ENCODE measurements at regions not wholly inside any gene's neighbourhood (a gene's known extent, or its start where the extent isn't known, plus 50 kb on each side); places are given as distances from the start of the nearest gene placed in this dataset.

- DNase-seq: no peak
Observed at GRCh38 chr1:10943991-10944730, 68.3 kb upstream of the TARDBP start.

DNA sequence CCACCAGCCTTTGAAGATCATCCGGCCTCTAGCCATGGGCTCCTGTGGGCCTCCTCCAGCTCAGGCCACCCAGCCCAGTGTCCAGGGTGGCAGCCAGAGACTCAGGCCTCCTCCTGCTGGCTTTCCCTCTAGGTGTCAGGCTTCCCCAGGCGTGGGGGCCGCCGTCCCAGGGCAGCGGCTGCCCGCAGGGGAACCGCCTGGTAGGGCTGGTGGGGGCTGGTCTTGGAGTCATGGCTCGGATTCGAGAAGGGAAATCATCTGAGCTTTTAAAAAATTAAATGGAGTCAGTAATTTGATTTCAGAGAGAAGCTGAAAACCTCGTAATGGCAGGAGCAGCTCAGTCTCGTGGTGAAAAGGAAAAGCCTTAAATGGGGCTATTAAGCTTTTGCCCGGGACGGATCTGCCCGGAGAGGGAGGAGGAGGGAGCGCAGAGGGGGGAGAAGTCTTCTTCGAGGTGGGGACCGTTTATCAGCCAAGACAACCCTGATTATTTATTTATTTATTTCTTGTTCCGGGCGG, 66.4 kb upstream of the TARDBP start:
- no peak for DNase-seq
- Mint-ChIP-seq H3K4me1 (ENCODE audit: low read depth) (peaks cover 9% of the 10 kb centered on the region), H3K36me3 (ENCODE audit: low read depth) (no peaks in the 10 kb centered on the region), H3K27ac (no peak overlapping the region), H3K27me3 (peaks cover 34% of the 10 kb centered on the region), H3K4me3 (no peak overlapping the region), H3K9me3 (no peaks in the 10 kb centered on the region)
- ATAC-seq: no peak
- ChIA-PET POLR2A (no interaction called here), CTCF (no interaction called here)
- intact Hi-C loops (cut with micrococcal nuclease): loop anchor here (10.0 kb wide), 1 partner anchor 251 kb away; no protein-coding TSS in a partner anchor
- TF ChIP-seq, protein P1, sequence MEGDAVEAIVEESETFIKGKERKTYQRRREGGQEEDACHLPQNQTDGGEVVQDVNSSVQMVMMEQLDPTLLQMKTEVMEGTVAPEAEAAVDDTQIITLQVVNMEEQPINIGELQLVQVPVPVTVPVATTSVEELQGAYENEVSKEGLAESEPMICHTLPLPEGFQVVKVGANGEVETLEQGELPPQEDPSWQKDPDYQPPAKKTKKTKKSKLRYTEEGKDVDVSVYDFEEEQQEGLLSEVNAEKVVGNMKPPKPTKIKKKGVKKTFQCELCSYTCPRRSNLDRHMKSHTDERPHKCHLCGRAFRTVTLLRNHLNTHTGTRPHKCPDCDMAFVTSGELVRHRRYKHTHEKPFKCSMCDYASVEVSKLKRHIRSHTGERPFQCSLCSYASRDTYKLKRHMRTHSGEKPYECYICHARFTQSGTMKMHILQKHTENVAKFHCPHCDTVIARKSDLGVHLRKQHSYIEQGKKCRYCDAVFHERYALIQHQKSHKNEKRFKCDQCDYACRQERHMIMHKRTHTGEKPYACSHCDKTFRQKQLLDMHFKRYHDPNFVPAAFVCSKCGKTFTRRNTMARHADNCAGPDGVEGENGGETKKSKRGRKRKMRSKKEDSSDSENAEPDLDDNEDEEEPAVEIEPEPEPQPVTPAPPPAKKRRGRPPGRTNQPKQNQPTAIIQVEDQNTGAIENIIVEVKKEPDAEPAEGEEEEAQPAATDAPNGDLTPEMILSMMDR (IDR thresholded peaks at IDR 0.05): no peak

More at GRCh38 chr1:10943991-10944730, 68.3 kb upstream of the TARDBP start:
- intact Hi-C loops (cut with micrococcal nuclease): loop anchor here (10.0 kb wide), 1 partner anchor 249 kb away; no protein-coding TSS in a partner anchor
- Mint-ChIP-seq H3K4me1 (ENCODE audit: low read depth) (peaks cover 28% of the 10 kb centered on the region), H3K36me3 (ENCODE audit: low read depth) (no peaks in the 10 kb centered on the region), H3K4me3 (no peak overlapping the region), H3K27me3 (peaks cover 37% of the 10 kb centered on the region), H3K27ac (no peak overlapping the region), H3K9me3 (no peaks in the 10 kb centered on the region)
- ChIA-PET CTCF (interaction anchor here (1.2 to 1.5 kb wide), 2 partner anchors 18 to 430 kb away, joined by 3 read pairs; no protein-coding TSS in a partner anchor), POLR2A (no interaction called here)
- no peak for ATAC-seq
- TF ChIP-seq, protein P1 (IDR thresholded peaks at IDR 0.05): no peak

GRCh38 chr1:10947181-10947580, 65.3 kb upstream of the TARDBP start:
- ChIA-PET CTCF (no interaction called here), POLR2A (no interaction called here)
- H3K27ac Mint-ChIP-seq: no peak overlapping the region
- TF ChIP-seq, protein P1 (IDR thresholded peaks at IDR 0.05): no peak
- ATAC-seq: no peak
- H3K4me3 Mint-ChIP-seq: no peak overlapping the region
- peaks cover 2% of the 10 kb centered on the region for H3K4me1 Mint-ChIP-seq (ENCODE audit: low read depth)
- peaks cover 31% of the 10 kb centered on the region for H3K27me3 Mint-ChIP-seq
- DNase-seq: no peak
- intact Hi-C loops (cut with micrococcal nuclease): loop anchor here (10.0 kb wide), 1 partner anchor 252 kb away; no protein-coding TSS in a partner anchor
- no peaks in the 10 kb centered on the region for H3K36me3 Mint-ChIP-seq (ENCODE audit: low read depth)
- no peaks in the 10 kb centered on the region for H3K9me3 Mint-ChIP-seq

GRCh38 chr1:10947691-10948462, 64.6 kb upstream of the TARDBP start:
- Mint-ChIP-seq H3K27me3 (peaks cover 24% of the 10 kb centered on the region), H3K27ac (no peak overlapping the region), H3K4me3 (no peak overlapping the region), H3K9me3 (no peaks in the 10 kb centered on the region), H3K36me3 (ENCODE audit: low read depth) (no peaks in the 10 kb centered on the region), H3K4me1 (ENCODE audit: low read depth) (no peaks in the 10 kb centered on the region)
- ChIA-PET CTCF (interaction anchor here (0.7 kb wide), 1 partner anchor 1349 kb away, joined by 3 read pairs; no protein-coding TSS in a partner anchor), POLR2A (interaction anchor here (0.6 kb wide), 1 partner anchor 453 kb away, joined by 3 read pairs; no protein-coding TSS in a partner anchor)
- TF ChIP-seq, protein P1 (IDR thresholded peaks at IDR 0.05): no peak
- ATAC-seq: no peak
- intact Hi-C loops (cut with micrococcal nuclease): loop anchor here (10.0 kb wide), 1 partner anchor 253 kb away; no protein-coding TSS in a partner anchor
- no peak for DNase-seq
